ENCODE measurements at regions not wholly inside any gene's neighbourhood (a gene's known extent, or its start where the extent isn't known, plus 50 kb on each side); places are given as distances from the start of the nearest gene placed in this dataset.
"Not testable (repeated sequence)": the region's sequence is repeated elsewhere in the genome, so short reads cannot be mapped to it uniquely, and the experiment has no call there.

DNA sequence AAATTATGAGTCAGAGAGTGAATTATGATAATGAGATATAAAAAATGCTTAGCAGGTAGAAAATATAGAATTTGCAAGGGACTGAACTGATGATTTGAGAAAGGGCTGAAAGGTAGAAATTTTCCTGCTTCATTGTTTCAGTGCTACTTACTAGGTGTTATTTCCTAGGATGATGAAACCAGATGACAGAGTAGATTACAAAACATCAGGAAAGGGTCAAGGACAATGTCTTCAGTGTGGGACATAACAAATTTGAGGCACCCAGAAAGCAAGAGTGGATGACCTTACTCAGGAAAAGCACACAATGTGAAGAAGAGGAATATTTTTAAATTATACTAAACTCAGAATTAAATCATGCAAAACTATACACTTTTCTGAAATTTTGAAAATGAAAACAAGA is 102.1 kb downstream of the SHCBP1 start:
- Histone ChIP-seq H3K36me3 (ENCODE audit: control insufficient read depth, insufficient read depth, low read length, severe bottlenecking) (no peaks in the 10 kb centered on the region), H3K4me3 (ENCODE audit: low read length) (no peak overlapping the region), H3K4me1 (ENCODE audit: control insufficient read depth, insufficient read depth, low read length) (no peaks in the 10 kb centered on the region), H3K27me3 (replicated peaks; ENCODE audit: control insufficient read depth, insufficient read depth, low read length) (no peaks in the 10 kb centered on the region), H3K9ac (ENCODE audit: low read length) (no peak overlapping the region), H3K9me3 (ENCODE audit: control insufficient read depth, low read length) (peaks cover 13% of the 10 kb centered on the region)
- DNase-seq (ENCODE audit: low read depth) = no peak

DNA sequence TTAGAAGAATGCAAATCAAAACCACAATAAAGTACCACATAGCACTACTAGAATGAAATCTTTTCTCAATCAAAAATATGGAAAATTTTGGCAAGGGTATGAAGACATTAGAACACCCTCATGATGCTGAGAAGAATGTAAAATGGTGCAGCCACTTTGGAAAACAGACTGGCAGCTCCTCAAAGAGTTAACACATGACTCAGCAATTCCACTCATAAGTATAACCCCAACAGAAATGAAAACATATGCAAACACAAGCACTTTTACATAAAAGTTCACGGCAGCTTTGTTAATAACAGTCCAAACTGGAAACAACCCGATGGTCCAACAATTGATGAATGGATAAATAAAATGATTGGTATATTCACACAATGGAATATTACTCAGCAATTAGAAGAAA is 124.5 kb downstream of the SHCBP1 start:
- Histone ChIP-seq H3K9ac (ENCODE audit: low read length) (no peak overlapping the region), H3K36me3 (ENCODE audit: control insufficient read depth, insufficient read depth, low read length, severe bottlenecking) (no peaks in the 10 kb centered on the region), H3K27me3 (replicated peaks; ENCODE audit: control insufficient read depth, insufficient read depth, low read length) (no peaks in the 10 kb centered on the region), H3K4me3 (ENCODE audit: low read length) (no peak overlapping the region), H3K9me3 (ENCODE audit: control insufficient read depth, low read length) (no peaks in the 10 kb centered on the region), H3K4me1 (ENCODE audit: control insufficient read depth, insufficient read depth, low read length) (no peaks in the 10 kb centered on the region)
- DNase-seq (ENCODE audit: low read depth) = no peak

DNA sequence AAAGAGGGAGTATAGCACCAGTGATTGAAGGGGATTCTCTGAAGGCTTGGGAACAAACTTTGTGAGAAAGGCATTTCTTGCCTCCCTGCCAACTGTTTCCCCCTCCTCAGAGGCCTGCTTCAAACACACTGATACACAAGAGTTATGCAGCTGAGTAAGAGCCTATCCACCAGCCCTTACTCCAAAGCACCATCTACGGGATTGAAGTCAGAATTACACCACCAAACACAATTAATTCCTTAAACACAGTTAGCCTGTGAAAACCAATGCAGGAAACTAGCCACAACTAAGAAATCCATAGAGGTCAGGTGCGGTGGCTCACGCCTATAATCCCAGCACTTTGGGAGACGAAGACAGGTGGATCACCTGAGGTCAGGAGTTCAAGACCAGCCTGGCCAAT is 138.3 kb downstream of the SHCBP1 start:
- Histone ChIP-seq H3K9ac (ENCODE audit: low read length) (no peak overlapping the region), H3K4me1 (ENCODE audit: control insufficient read depth, insufficient read depth, low read length) (no peaks in the 10 kb centered on the region), H3K27me3 (replicated peaks; ENCODE audit: control insufficient read depth, insufficient read depth, low read length) (no peaks in the 10 kb centered on the region), H3K36me3 (ENCODE audit: control insufficient read depth, insufficient read depth, low read length, severe bottlenecking) (no peaks in the 10 kb centered on the region), H3K9me3 (ENCODE audit: control insufficient read depth, low read length) (no peaks in the 10 kb centered on the region), H3K4me3 (ENCODE audit: low read length) (no peak overlapping the region)
- DNase-seq (ENCODE audit: low read depth) = no peak

DNA sequence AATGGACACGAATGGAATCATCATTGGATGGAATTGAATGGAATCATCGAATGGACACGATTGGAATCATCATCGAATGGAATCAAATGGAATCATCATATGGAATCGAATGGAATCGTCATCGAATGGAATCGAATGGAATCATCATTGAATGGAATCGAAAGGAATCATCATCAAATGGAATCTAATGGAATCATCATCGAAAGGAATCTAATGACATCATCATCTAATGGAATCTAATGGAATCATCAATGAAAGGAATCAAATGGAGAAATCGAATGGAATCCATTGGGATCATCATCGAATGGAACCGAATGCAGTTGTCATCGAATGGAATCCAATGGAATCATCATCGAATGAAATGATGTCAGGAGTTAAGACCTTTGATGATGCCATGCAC is 154.9 kb downstream of the SHCBP1 start:
- Histone ChIP-seq H3K36me3 (ENCODE audit: control insufficient read depth, insufficient read depth, low read length, severe bottlenecking) (no peaks in the 10 kb centered on the region), H3K9me3 (ENCODE audit: control insufficient read depth, low read length) (peaks cover 9% of the 10 kb centered on the region), H3K4me1 (ENCODE audit: control insufficient read depth, insufficient read depth, low read length) (no peaks in the 10 kb centered on the region), H3K9ac (ENCODE audit: low read length) (no peak overlapping the region), H3K27me3 (replicated peaks; ENCODE audit: control insufficient read depth, insufficient read depth, low read length) (no peaks in the 10 kb centered on the region), H3K4me3 (ENCODE audit: low read length) (no peak overlapping the region)
- DNase-seq (ENCODE audit: low read depth) = no peak

DNA sequence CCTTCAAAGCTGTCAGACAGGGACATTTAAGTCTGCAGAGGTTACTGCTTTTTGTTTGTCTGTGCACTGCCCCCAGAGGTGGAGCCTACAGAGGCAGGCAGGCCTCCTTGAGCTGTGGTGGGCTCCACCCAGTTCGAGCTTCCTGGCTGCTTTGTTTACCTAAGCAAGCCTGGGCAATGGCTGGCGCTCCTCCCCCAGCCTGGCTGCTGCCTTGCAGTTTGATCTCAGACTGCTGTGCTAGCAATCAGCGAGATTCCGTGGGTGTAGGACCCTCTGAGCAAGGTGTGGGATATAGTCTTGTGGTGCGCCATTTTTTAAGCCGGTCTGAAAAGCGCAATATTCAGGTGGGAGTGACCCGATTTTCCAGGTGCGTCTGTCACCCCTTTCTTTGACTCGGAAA is 166.4 kb downstream of the SHCBP1 start:
- not testable (repeated sequence) for H3K4me1 ChIP-seq (ENCODE audit: control insufficient read depth, insufficient read depth, low read length); H3K9ac ChIP-seq (ENCODE audit: low read length); H3K9me3 ChIP-seq (ENCODE audit: control insufficient read depth, low read length); H3K27me3 ChIP-seq (replicated peaks; ENCODE audit: control insufficient read depth, insufficient read depth, low read length); H3K36me3 ChIP-seq (ENCODE audit: control insufficient read depth, insufficient read depth, low read length, severe bottlenecking); H3K4me3 ChIP-seq (ENCODE audit: low read length); DNase-seq (ENCODE audit: low read depth)

DNA sequence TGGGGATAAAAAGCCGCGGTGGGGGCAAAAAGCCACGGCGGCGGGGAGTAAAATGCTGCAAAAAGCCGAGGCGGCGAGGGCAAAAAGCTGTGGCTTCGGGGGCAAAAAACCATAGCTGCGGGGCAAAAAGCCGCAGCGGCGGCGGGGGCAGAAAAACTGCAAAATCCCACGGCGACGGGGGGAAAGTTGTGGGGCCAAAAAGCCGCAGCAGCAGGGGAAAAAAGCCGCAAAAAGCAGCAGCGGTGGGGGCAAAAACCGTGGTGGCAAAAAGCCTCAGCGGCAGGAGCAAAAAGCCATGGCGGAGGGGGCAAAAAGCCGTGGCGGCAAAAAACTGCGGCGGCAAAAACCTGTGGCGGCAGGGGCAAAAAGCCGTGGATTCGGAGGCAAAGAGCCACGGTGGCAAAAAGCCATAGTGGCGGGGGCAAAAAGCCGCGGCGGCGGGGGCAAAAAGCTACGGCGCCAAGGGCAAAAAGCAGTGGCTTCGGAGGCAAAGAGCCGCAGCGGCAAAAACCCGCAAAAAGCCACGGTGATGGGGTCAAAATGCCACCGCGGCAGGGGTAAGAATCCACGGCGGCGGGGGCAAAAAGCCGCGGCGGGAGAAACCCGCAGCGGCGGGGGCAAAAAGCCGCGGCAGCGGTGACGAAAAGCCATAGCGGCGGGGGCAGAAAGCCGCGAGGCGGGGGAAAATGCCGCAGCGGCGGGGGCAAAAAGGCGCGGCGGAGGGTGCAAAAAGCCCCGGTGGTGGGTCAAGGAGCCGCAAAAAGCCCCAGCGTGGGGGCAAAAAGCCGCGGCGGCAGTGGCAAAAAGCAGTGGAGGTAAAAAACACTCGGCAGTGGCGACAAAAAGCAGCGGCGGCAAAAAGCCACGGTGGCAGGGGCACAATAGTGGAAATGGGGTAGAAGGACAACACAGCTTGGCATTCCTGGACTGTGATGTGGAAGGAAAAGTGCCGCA is 192.8 kb downstream of the SHCBP1 start:
- peaks cover 3% of the 10 kb centered on the region for H3K27me3 ChIP-seq (replicated peaks; ENCODE audit: control insufficient read depth, insufficient read depth, low read length)
- H3K4me1 ChIP-seq (ENCODE audit: control insufficient read depth, insufficient read depth, low read length) = no peaks in the 10 kb centered on the region
- H3K9ac ChIP-seq (ENCODE audit: low read length) = no peak overlapping the region
- no peak overlapping the region for H3K4me3 ChIP-seq (ENCODE audit: low read length)
- H3K9me3 ChIP-seq (ENCODE audit: control insufficient read depth, low read length) = peaks cover 4% of the 10 kb centered on the region
- no peaks in the 10 kb centered on the region for H3K36me3 ChIP-seq (ENCODE audit: control insufficient read depth, insufficient read depth, low read length, severe bottlenecking)
- DNase-seq (ENCODE audit: low read depth) = no peak

DNA sequence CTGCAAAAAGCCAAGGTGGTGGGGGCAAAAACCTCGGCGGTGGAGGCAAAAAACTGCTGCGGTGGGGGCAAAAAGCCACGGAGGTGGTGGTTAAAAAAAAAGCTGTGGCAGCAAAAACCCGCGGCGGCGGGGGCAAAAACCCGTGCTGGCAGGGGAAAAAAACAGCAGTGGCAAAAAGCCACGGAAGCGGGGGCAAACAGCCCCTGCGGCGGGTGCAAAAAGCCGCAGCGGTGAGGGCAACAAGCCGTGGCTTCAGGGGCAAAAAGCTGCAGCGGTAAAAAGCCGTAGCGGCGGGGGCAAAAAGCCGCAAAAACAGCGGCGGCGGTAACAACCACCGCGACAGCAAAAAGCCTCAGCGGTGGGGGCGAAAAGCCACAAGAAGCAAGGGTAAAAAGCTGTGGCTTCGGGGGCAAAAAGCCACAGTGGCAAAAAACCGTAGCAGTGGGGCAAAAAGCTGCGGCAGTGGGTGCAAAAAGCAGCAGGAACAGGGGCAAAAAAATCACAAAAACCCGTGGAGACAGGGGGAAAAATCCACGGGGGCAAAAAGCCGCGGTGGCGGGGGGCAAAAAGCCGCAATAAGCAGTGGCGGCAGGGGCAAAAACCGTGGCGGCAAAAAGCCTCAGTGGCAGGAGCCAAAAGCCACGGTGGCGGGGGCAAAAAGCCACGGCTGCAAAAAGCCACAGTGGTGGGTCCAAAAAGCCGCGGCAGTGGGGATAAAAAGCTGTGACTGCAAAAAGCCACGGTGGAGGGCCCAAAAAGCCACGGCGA is 193.7 kb downstream of the SHCBP1 start:
- Histone ChIP-seq H3K9me3 (ENCODE audit: control insufficient read depth, low read length) (peaks cover 4% of the 10 kb centered on the region), H3K36me3 (ENCODE audit: control insufficient read depth, insufficient read depth, low read length, severe bottlenecking) (no peaks in the 10 kb centered on the region), H3K4me1 (ENCODE audit: control insufficient read depth, insufficient read depth, low read length) (no peaks in the 10 kb centered on the region), H3K27me3 (replicated peaks; ENCODE audit: control insufficient read depth, insufficient read depth, low read length) (peaks cover 3% of the 10 kb centered on the region), H3K9ac (ENCODE audit: low read length) (no peak overlapping the region), H3K4me3 (ENCODE audit: low read length) (no peak overlapping the region)
- DNase-seq (ENCODE audit: low read depth) = no peak

DNA sequence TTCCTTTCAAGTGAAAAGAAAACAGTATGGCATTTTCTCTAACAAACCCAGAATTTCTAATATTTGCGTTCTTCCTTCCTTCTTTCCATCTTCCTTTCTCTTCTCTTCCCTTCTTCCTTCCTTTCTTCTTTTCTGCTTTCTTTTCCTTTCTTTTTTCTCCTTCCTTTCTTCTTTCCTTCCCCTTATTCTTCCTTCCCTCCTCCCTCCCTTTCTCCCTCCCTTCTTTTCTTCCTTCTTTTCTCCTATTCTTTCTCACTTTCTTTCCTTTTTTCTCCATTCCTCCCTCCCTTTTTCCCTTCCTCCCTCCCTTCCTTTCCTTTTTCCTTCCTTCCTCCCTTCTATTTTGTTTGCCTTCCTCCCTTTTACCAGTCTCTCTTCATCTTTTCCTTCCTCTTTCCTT is 194.8 kb downstream of the SHCBP1 start:
- no peaks in the 10 kb centered on the region for H3K36me3 ChIP-seq (ENCODE audit: control insufficient read depth, insufficient read depth, low read length, severe bottlenecking)
- no peak overlapping the region for H3K4me3 ChIP-seq (ENCODE audit: low read length)

DNA sequence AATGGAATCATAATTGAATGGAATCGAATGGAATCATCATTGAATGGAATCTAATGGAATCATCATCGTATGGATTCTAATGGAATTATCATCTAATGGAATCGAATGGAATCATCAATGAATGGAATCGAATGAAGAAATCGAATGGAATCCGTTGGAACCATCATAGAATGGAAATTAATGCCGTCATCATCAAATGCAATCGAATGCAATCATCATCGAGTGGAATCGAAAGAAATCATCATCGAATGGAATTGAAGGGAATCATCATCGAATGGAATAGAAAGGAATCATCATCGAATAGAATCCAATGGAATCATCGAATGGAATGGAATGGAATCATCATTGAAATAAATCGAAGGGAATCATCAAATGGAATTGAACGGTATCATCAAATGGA is 217.2 kb downstream of the SHCBP1 start:
- no peak overlapping the region for H3K9ac ChIP-seq (ENCODE audit: low read length)
- no peaks in the 10 kb centered on the region for H3K4me1 ChIP-seq (ENCODE audit: control insufficient read depth, insufficient read depth, low read length)
- no peak overlapping the region for H3K4me3 ChIP-seq (ENCODE audit: low read length)
- no peaks in the 10 kb centered on the region for H3K36me3 ChIP-seq (ENCODE audit: control insufficient read depth, insufficient read depth, low read length, severe bottlenecking)
- H3K27me3 ChIP-seq (replicated peaks; ENCODE audit: control insufficient read depth, insufficient read depth, low read length) = no peaks in the 10 kb centered on the region
- no peak for DNase-seq (ENCODE audit: low read depth)
- peaks cover 8% of the 10 kb centered on the region for H3K9me3 ChIP-seq (ENCODE audit: control insufficient read depth, low read length)

More for the DNA sequence above, 194.8 kb downstream of the SHCBP1 start:
- Histone ChIP-seq H3K9me3 (ENCODE audit: control insufficient read depth, low read length) (peaks cover 4% of the 10 kb centered on the region), H3K27me3 (replicated peaks; ENCODE audit: control insufficient read depth, insufficient read depth, low read length) (peaks cover 3% of the 10 kb centered on the region), H3K9ac (ENCODE audit: low read length) (no peak overlapping the region), H3K4me1 (ENCODE audit: control insufficient read depth, insufficient read depth, low read length) (no peaks in the 10 kb centered on the region)
- DNase-seq (ENCODE audit: low read depth) = no peak

DNA sequence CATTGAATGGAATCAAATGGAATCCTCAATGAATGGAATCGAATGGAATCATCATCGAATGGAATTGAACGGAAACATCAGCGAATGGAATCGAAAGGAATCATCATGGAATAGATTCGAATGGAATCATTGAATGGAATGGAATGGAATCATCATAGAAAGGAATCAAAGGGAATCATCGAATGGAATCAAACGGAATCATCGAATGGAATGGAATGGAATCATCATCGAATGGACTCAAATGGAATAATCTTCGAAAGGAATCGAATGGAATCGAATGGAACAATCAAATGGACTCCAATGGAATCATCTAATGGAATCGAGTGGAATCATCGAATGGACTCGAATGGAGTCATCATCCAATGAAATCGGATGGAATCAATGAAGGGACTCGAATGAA is 222.6 kb downstream of the SHCBP1 start:
- H3K36me3 ChIP-seq (ENCODE audit: control insufficient read depth, insufficient read depth, low read length, severe bottlenecking); H3K27me3 ChIP-seq (replicated peaks; ENCODE audit: control insufficient read depth, insufficient read depth, low read length); H3K9ac ChIP-seq (ENCODE audit: low read length); H3K9me3 ChIP-seq (ENCODE audit: control insufficient read depth, low read length); DNase-seq (ENCODE audit: low read depth); H3K4me1 ChIP-seq (ENCODE audit: control insufficient read depth, insufficient read depth, low read length); H3K4me3 ChIP-seq (ENCODE audit: low read length): not testable (repeated sequence)

DNA sequence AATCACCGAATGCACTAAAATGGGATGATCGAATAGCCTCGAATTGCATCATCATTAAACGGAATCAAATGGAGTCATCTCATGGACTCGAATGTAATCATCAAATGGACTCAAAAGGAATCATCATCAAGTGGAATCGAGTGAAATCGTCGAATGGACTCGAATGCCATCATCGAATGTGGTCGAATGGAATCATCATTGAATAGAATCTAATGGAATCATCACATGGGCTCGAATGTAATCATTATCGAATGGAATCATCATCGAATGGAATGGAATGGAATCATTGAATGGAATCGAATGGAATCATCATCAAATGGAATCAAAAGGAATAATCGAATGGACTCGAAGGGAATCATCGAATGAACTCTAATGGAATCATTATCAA is 224.3 kb downstream of the SHCBP1 start:
- H3K4me1 ChIP-seq (ENCODE audit: control insufficient read depth, insufficient read depth, low read length); DNase-seq (ENCODE audit: low read depth); H3K9me3 ChIP-seq (ENCODE audit: control insufficient read depth, low read length); H3K27me3 ChIP-seq (replicated peaks; ENCODE audit: control insufficient read depth, insufficient read depth, low read length); H3K9ac ChIP-seq (ENCODE audit: low read length); H3K4me3 ChIP-seq (ENCODE audit: low read length); H3K36me3 ChIP-seq (ENCODE audit: control insufficient read depth, insufficient read depth, low read length, severe bottlenecking): not testable (repeated sequence)
